Activated naive CD8-positive, alpha-beta T cell treated with anti-CD3 and anti-CD28 coated beads for 36 hours (primary cell): ENCODE measurements at regions not wholly inside any gene's neighbourhood (a gene's known extent, or its start where the extent isn't known, plus 50 kb on each side); places are given as distances from the start of the nearest gene placed in this dataset.

ENCODE experiments used
- DNase-seq: peaks from one replicate; pipeline ENCODE4 v3.0.0; 2021
- H3K27ac Mint-ChIP-seq: one replicate; pipeline ENCODE4 v1.8.0; 2022; ENCODE audit warnings: mild to moderate bottlenecking, moderate library complexity, mixed read lengths
- H3K27me3 Mint-ChIP-seq: one replicate; pipeline ENCODE4 v1.8.0; 2022; ENCODE audit warnings: mild to moderate bottlenecking, mixed read lengths
- H3K36me3 Mint-ChIP-seq: one replicate; pipeline ENCODE4 v1.8.0; 2021; ENCODE audit warnings: mild to moderate bottlenecking, mixed read lengths
- H3K4me1 Mint-ChIP-seq: one replicate; pipeline ENCODE4 v1.8.0; 2021; ENCODE audit warnings: mixed read lengths
- H3K4me3 Mint-ChIP-seq: one replicate; pipeline ENCODE4 v1.8.0; 2022; ENCODE audit warnings: mild to moderate bottlenecking, moderate library complexity, mixed read lengths
- H3K9me3 Mint-ChIP-seq: one replicate; pipeline ENCODE4 v1.8.0; 2022; ENCODE audit warnings: mixed read lengths

GRCh38 chr22:46065691-46066454, 84.5 kb upstream of the PPARA start:
- Mint-ChIP-seq H3K4me1 (peaks cover 31% of the 10 kb centered on the region), H3K36me3 (no peaks in the 10 kb centered on the region), H3K27me3 (no peaks in the 10 kb centered on the region), H3K9me3 (no peaks in the 10 kb centered on the region), H3K27ac (no peak overlapping the region), H3K4me3 (no peak overlapping the region)
- no peak for DNase-seq

- Mint-ChIP-seq H3K9me3 (no peaks in the 10 kb centered on the region), H3K4me3 (no peak overlapping the region), H3K27ac (no peak overlapping the region), H3K4me1 (peaks cover 31% of the 10 kb centered on the region), H3K27me3 (no peaks in the 10 kb centered on the region), H3K36me3 (no peaks in the 10 kb centered on the region)
- DNase-seq = no peak
Measured at GRCh38 chr22:46066691-46067090, 83.6 kb upstream of the PPARA start.

DNA sequence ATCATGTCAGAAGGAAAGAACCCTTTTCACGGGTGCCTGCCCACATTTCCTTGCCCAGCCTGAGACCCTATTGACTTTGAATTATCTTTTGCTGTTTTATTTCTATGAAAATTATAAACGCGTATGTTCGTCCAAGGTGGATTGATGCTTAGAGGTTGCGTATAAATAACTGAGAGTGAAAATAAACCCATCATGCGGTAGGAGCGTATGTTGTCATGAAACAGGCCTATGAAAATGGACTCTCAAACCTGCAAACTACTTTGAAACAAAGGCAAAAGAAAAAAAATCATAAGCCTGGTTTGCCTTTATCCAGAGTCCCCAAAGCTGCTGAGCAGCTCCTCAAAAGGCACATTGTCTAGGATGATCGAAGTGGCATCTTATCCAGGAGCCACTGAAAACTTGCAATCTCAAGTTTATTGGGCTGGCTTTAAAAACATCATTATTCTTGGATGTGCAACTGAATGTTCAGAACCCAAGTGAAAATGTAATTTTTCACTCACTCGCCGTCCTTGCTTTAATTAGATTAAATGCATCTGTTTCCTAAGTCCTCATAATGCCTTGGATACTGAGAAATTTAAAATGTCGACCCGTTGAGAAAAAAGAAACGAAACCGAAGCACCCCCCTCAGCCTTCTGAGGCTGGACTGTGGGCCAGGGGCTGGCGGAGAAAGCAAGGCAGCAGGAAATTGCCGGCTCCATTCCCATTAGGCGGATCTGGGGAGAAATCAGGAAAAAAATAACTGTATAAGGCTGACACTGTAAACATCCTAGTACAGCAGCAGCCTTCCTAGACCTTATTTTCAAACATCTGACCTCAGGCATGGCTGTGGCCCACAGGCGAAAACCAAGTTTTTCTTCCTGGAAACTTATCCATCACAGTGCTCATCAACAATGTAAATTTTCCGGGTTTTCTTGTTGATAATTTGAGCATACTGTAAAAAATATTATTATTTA, 82.9 kb upstream of the PPARA start:
- DNase-seq = no peak

GRCh38 chr22:46068181-46068592, 82.1 kb upstream of the PPARA start:
- Mint-ChIP-seq H3K9me3 (no peaks in the 10 kb centered on the region), H3K4me3 (no peak overlapping the region), H3K27me3 (no peaks in the 10 kb centered on the region), H3K27ac (no peak overlapping the region), H3K4me1 (peaks cover 31% of the 10 kb centered on the region), H3K36me3 (peaks cover 2% of the 10 kb centered on the region)
- no peak for DNase-seq

More for the DNA sequence above, 82.9 kb upstream of the PPARA start:
- H3K9me3 Mint-ChIP-seq = no peaks in the 10 kb centered on the region
- no peak overlapping the region for H3K4me3 Mint-ChIP-seq
- no peaks in the 10 kb centered on the region for H3K27me3 Mint-ChIP-seq
- H3K36me3 Mint-ChIP-seq = no peaks in the 10 kb centered on the region
- H3K27ac Mint-ChIP-seq = no peak overlapping the region
- peaks cover 28% of the 10 kb centered on the region for H3K4me1 Mint-ChIP-seq

- H3K4me1 Mint-ChIP-seq = peaks cover 33% of the 10 kb centered on the region
Measured at GRCh38 chr22:46068593-46069491, 81.5 kb upstream of the PPARA start.

GRCh38 chr22:46069521-46070214, 80.7 kb upstream of the PPARA start:
- H3K9me3 Mint-ChIP-seq = no peaks in the 10 kb centered on the region
- H3K4me1 Mint-ChIP-seq = peaks cover 40% of the 10 kb centered on the region
- H3K27ac Mint-ChIP-seq = peak overlapping the region; percentile 85

More at GRCh38 chr22:46068593-46069491, 81.5 kb upstream of the PPARA start:
- no peak for DNase-seq
- H3K27ac Mint-ChIP-seq = peak overlapping the region; percentile 85
- H3K9me3 Mint-ChIP-seq = no peaks in the 10 kb centered on the region
- H3K27me3 Mint-ChIP-seq = no peaks in the 10 kb centered on the region
- peaks cover 2% of the 10 kb centered on the region for H3K36me3 Mint-ChIP-seq
- peak overlapping the region; percentile 82 for H3K4me3 Mint-ChIP-seq

DNA sequence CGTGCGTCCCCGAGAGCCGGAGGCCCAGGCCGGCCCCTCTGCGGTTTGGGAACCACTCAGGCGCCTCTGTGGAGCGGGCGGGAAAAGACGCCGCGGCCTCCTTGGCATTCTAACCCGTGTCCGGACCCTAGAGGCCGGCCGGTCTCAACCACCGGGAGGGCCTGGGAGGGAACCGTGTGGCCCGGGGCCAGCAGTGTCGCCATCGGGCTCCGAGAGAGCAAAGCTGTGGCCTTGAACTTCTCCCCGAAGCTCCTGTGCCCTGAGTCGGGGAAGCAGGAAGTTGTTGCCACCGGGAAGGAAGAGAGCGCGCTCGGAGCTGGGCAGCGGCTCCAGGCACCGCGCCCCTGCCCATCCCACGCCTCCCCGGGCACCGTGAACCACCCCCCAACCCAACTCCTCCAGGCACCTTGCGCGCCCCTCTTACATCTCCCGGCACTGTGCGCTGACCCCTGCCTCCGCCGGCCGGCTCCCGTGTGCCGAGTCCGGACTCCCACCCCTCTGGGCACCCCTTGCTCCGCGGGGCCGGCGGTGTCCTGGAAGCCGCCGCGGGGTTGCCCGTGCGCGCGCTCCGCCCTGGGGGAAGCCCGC, 80.0 kb upstream of the PPARA start:
- DNase-seq = no peak
- Mint-ChIP-seq H3K4me1 (peaks cover 45% of the 10 kb centered on the region), H3K27ac (peak overlapping the region; percentile 85), H3K4me3 (peak overlapping the region; percentile 82), H3K27me3 (no peaks in the 10 kb centered on the region), H3K9me3 (no peaks in the 10 kb centered on the region), H3K36me3 (peaks cover 2% of the 10 kb centered on the region)

More at GRCh38 chr22:46069521-46070214, 80.7 kb upstream of the PPARA start:
- Mint-ChIP-seq H3K4me3 (peak overlapping the region; percentile 82), H3K36me3 (peaks cover 2% of the 10 kb centered on the region), H3K27me3 (no peaks in the 10 kb centered on the region)
- peak; percentile 51 for DNase-seq

DNA sequence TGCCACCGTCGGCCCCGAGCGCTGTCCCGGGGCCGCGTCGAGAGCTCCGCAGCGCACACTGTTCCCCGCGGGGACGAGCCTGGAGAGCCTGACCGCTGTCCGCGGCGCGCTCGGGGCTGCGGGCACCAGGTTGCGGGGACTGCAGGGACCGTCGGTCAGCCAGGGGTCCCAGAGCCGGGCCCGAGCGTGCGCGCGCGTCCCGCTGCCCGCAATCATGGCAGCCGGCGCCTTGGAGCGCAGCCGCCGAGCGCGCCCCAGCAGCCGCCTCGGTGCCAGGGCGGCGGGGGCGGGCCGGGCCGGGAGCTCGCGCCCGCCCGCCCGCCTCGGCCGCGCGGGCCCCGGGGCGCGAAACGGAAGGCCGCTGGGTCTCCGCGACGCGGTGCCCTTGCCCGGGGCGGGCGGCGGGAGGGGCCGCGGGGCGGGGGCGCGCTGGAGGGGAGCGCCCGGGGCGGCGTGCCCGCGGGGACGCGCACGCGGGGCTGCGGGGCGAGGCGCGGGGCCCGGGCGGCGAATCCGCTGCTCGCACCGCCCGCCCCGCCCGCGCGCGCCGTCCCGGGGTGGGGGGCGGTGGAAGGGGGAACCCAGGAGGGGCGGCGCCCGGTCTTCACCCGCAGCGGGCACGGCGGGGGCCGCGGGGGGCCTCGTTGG, 79.4 kb upstream of the PPARA start:
- H3K27me3 Mint-ChIP-seq = no peaks in the 10 kb centered on the region
- H3K4me3 Mint-ChIP-seq = peak overlapping the region; percentile 82
- peaks cover 2% of the 10 kb centered on the region for H3K36me3 Mint-ChIP-seq
- peaks cover 45% of the 10 kb centered on the region for H3K4me1 Mint-ChIP-seq
- H3K9me3 Mint-ChIP-seq = no peaks in the 10 kb centered on the region
- H3K27ac Mint-ChIP-seq = no peak overlapping the region
- peak; percentile 65 for DNase-seq

DNA sequence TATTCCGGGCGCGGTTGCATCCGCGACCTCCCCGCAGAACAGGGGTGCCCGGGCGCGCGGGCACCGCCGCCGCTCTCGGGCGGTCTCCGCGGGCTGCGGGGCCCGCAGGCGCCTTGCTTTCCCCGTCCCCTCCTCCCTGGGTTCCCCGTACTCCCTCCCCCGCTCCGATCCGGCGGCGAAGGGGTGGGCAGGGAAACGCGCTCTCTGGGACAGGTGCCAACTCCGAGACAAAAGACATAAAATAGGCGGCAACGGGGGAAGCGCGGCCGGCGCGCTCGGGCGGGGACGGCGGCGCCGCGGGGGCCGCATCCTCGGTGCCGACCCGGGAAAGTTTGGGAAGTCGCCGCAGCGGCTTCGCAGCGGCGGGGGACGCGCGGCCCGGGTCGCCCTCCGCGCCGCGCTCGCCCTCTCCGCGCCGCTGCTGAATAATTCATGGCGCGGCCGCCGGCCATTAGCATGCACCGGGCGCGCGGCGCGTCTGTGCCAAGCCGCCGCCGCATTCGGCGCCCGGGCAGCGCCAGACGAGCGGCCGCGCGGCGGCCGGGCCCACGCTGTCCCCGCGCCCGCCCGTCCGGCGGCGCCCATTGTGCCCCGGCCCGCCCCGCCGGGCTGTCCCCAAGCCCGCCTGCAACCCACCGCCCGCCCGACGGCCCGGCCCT, 78.7 kb upstream of the PPARA start:
- H3K27ac Mint-ChIP-seq = peak overlapping the region; percentile 79
- H3K27me3 Mint-ChIP-seq = no peaks in the 10 kb centered on the region
- peak; percentile 62 for DNase-seq
- H3K4me1 Mint-ChIP-seq = peaks cover 40% of the 10 kb centered on the region
- H3K4me3 Mint-ChIP-seq = peak overlapping the region; percentile 82
- H3K9me3 Mint-ChIP-seq = no peaks in the 10 kb centered on the region
- peaks cover 2% of the 10 kb centered on the region for H3K36me3 Mint-ChIP-seq

- Mint-ChIP-seq H3K36me3 (peaks cover 2% of the 10 kb centered on the region), H3K27me3 (no peaks in the 10 kb centered on the region), H3K4me3 (peak overlapping the region; percentile 67), H3K27ac (no peak overlapping the region), H3K4me1 (peaks cover 33% of the 10 kb centered on the region), H3K9me3 (no peaks in the 10 kb centered on the region)
- DNase-seq = peak; percentile 67
Measured at GRCh38 chr22:46072110-46072881, 78.0 kb upstream of the PPARA start.

DNA sequence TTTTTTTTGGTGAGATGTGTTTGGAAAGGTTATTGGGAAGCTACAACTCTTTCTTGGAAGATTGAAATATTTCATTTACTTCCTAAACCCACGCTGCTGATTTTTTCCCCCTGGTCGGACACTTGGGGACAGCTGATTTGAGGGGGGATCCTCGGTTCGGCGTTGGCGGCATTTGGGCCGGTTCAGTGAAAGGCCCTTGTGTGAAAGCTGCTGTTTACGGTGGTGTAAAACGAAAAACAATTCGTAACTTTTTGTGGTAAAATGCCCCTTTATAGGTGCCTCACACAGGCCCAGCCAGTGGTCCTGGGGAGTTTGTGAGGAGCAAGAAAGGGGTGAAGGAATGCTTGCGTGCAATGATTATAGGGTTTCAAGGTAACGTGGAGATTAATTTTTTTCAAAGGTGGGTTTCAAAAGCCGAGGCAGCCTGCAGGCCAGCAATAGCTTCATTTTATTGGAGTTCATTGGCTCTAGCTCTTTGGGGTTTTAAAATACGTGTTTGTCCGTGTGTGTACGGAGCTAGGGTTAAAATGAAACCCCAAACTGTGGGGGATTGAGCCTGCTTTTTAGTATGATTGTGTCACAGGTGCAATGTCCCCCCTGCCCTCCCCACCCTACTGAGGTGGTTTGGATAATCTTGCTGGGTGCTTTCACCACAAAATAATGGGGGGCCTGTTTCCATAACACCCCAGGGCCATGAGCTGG, 77.2 kb upstream of the PPARA start:
- DNase-seq = no peak
- no peaks in the 10 kb centered on the region for H3K9me3 Mint-ChIP-seq
- no peak overlapping the region for H3K27ac Mint-ChIP-seq
- no peaks in the 10 kb centered on the region for H3K27me3 Mint-ChIP-seq
- no peak overlapping the region for H3K4me3 Mint-ChIP-seq
- peaks cover 2% of the 10 kb centered on the region for H3K36me3 Mint-ChIP-seq
- peaks cover 33% of the 10 kb centered on the region for H3K4me1 Mint-ChIP-seq
